ENCODE measurements at regions not wholly inside any gene's neighbourhood (a gene's known extent, or its start where the extent isn't known, plus 50 kb on each side); places are given as distances from the start of the nearest gene placed in this dataset.

DNA sequence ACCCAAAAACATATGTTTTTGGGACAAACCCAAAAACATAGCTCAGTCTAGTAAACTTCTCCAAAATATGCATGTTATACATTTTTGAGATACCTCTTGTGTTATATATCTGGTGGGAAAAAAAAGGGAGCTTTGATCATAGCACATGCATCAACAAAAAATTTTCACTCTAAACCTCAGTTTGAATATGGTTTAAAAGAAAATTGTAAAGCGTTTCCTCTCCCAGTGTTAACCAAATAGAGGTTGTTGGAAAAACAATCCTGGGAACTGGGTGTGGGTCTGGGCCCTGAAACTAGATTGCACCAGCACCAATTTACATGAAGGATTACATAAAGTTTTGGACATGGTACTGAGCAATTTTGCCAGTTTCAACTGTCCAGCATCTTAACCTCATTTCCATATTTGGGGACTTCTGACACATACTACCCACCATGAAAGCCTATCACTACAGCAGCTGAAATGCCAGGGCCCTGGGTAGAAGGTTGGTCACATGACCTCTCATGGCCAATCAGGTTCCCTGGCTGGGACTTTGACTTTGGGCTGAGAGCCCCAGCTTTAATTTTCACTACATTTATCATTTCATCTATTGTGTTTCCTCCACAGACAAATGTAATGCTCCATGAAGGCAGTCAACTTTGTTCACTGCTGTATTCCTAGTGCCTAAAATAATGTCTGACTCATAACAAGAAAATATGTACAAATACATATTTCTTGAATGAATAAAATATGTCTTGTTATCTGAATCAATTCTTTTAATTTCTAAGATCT is 150.7 kb downstream of the SETD4 start:
- DNase-seq (ENCODE audit: low read depth): peak; percentile 58
- TF ChIP-seq, protein P1, sequence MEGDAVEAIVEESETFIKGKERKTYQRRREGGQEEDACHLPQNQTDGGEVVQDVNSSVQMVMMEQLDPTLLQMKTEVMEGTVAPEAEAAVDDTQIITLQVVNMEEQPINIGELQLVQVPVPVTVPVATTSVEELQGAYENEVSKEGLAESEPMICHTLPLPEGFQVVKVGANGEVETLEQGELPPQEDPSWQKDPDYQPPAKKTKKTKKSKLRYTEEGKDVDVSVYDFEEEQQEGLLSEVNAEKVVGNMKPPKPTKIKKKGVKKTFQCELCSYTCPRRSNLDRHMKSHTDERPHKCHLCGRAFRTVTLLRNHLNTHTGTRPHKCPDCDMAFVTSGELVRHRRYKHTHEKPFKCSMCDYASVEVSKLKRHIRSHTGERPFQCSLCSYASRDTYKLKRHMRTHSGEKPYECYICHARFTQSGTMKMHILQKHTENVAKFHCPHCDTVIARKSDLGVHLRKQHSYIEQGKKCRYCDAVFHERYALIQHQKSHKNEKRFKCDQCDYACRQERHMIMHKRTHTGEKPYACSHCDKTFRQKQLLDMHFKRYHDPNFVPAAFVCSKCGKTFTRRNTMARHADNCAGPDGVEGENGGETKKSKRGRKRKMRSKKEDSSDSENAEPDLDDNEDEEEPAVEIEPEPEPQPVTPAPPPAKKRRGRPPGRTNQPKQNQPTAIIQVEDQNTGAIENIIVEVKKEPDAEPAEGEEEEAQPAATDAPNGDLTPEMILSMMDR (conservative IDR thresholded peaks at IDR 0.05; ENCODE audit: low read length): no peak
- H3K4me3 ChIP-seq (ENCODE audit: low read length): no peak overlapping the region

- TF ChIP-seq, protein P1 (conservative IDR thresholded peaks at IDR 0.05; ENCODE audit: low read length): no peak
- no peak for DNase-seq (ENCODE audit: low read depth)
- no peak overlapping the region for H3K4me3 ChIP-seq (ENCODE audit: low read length)
Measured at GRCh38 chr21:35908311-35909078, 151.8 kb downstream of the SETD4 start.

GRCh38 chr21:35906586-35906985 is 153.7 kb downstream of the SETD4 start:
- TF ChIP-seq, protein P1 (conservative IDR thresholded peaks at IDR 0.05; ENCODE audit: low read length): no peak
- no peak for DNase-seq (ENCODE audit: low read depth)

GRCh38 chr21:35905963-35906345 is 154.4 kb downstream of the SETD4 start:
- TF ChIP-seq, protein P1 (conservative IDR thresholded peaks at IDR 0.05; ENCODE audit: low read length): no peak
- H3K4me3 ChIP-seq (ENCODE audit: low read length): no peak overlapping the region
- DNase-seq (ENCODE audit: low read depth): no peak

More at GRCh38 chr21:35906586-35906985, 153.7 kb downstream of the SETD4 start:
- H3K4me3 ChIP-seq (ENCODE audit: low read length): no peak overlapping the region

- TF ChIP-seq, protein P1 (conservative IDR thresholded peaks at IDR 0.05; ENCODE audit: low read length): no peak
- H3K4me3 ChIP-seq (ENCODE audit: low read length): no peak overlapping the region
- peak; percentile 24 for DNase-seq (ENCODE audit: low read depth)
Measured at GRCh38 chr21:35905096-35905962, 155.0 kb downstream of the SETD4 start.

DNA sequence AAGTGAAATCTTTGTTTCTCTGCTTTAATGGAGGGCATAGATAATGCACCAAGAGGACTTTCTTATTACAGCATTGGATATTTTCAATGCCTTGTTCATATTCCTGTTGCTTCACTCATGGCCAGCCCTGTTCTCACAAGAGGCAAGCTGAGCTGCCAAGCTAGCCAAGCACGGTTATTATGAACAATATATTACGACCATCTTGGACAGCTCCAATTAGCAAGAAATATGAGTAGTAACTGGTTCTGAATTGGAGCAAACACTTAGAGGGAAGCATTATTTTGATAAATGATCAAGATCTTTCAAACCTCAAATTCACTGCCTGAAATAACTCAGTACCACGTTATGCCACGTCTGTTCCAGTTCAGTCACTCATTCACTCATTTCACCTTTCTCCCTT is 159.8 kb downstream of the SETD4 start:
- H3K4me3 ChIP-seq (ENCODE audit: low read length): no peak overlapping the region
- TF ChIP-seq, protein P1 (conservative IDR thresholded peaks at IDR 0.05; ENCODE audit: low read length): no peak
- no peak for DNase-seq (ENCODE audit: low read depth)
